H1 (cell line): ENCODE measurements at regions not wholly inside any gene's neighbourhood (a gene's known extent, or its start where the extent isn't known, plus 50 kb on each side); places are given as distances from the start of the nearest gene placed in this dataset.

Source experiments
- CTCF ChIA-PET: fragments of 300-600 bp; sonication (Branson Sonifier 250); formaldehyde crosslinking; loops from one replicate; lab custom pipeline; 2021; ENCODE audit not compliant: partially characterized antibody; lab: Charles Lee
- POLR2A ChIA-PET: fragments of 300-600 bp; sonication (Branson Sonifier 250); formaldehyde crosslinking; loops from one replicate; lab custom pipeline; 2021; ENCODE audit warnings: inconsistent platforms; ENCODE audit not compliant: partially characterized antibody; lab: Charles Lee
- DNase-seq, 2 experiments: peaks; one replicate each; pipeline versions ENCODE4 v3.0.0 to v3.0.0-alpha.2; 2010 to 2022; ENCODE audit warnings: low spot score in 2 of 2, low read depth in 1 of 2, mixed read lengths in 1 of 2
- FAIRE-seq: peaks from 2 replicates; lab custom pipeline; 2011; peaks lifted over from hg19 to GRCh38; lab: Jason Lieb, UNC
- H2AFZ ChIP-seq: 2 replicates; pipeline ENCODE4 v1.8.1; 2012; ENCODE audit warnings: low read length, inconsistent platforms
- H2AK5ac ChIP-seq: 2 replicates; pipeline ENCODE4 v1.6.1; 2013; ENCODE audit warnings: low read depth, low read length
- H2BK120ac ChIP-seq: replicated peaks from 2 replicates; pipeline ENCODE3; 2013; ENCODE audit warnings: low read depth, low read length, inconsistent platforms
- H2BK12ac ChIP-seq: 2 replicates; pipeline ENCODE4 v1.6.1; 2013; ENCODE audit warnings: low read depth, low read length
- H2BK15ac ChIP-seq: 2 replicates; pipeline ENCODE4 v1.6.1; 2013; ENCODE audit warnings: low read length
- H2BK20ac ChIP-seq: 2 replicates; pipeline ENCODE4 v1.6.1; 2013; ENCODE audit warnings: low read length
- H2BK5ac ChIP-seq: 2 replicates; pipeline ENCODE4 v1.6.1; 2013; ENCODE audit warnings: low read depth, low read length
- H3K14ac ChIP-seq: 2 replicates; pipeline ENCODE4 v1.6.1; 2013; ENCODE audit warnings: inconsistent platforms; ENCODE audit not compliant: insufficient read length
- H3K18ac ChIP-seq: 2 replicates; pipeline ENCODE4 v1.6.1; 2013; ENCODE audit warnings: low read length; ENCODE audit errors: extremely low read depth
- H3K23ac ChIP-seq: 2 replicates; pipeline ENCODE4 v1.6.1; 2013; ENCODE audit warnings: inconsistent platforms; ENCODE audit not compliant: insufficient read length
- H3K23me2 ChIP-seq: 2 replicates; pipeline ENCODE4 v1.6.1; 2013; ENCODE audit warnings: low read depth, low read length
- H3K27ac ChIP-seq: 2 replicates; pipeline ENCODE4 v1.6.1; 2011; ENCODE audit warnings: low read depth, low read length, inconsistent platforms
- H3K27me3 ChIP-seq, 4 experiments: replicated peaks in 1 of 4; 1 replicate in 1 of 4; 2 replicates in 3 of 4; pipeline versions ENCODE4 v1.6.1 to v1.8.1; 2011 to 2013; ENCODE audit warnings: low read length in 3 of 4, mild to moderate bottlenecking in 3 of 4, inconsistent platforms in 2 of 4, mixed read lengths in 2 of 4, moderate library complexity in 1 of 4; ENCODE audit not compliant: control insufficient read depth in 3 of 4, insufficient read depth in 3 of 4; ENCODE audit errors: extremely low read depth in 1 of 4
- H3K36me3 ChIP-seq, 4 experiments: 2 replicates each; pipeline versions ENCODE4 v1.6.1 to v1.8.1; 2011 to 2013; ENCODE audit warnings: mild to moderate bottlenecking in 4 of 4, low read length in 3 of 4, moderate library complexity in 2 of 4, control low read depth in 1 of 4, inconsistent platforms in 1 of 4; ENCODE audit not compliant: insufficient read depth in 4 of 4, control insufficient read depth in 2 of 4
- H3K4ac ChIP-seq: replicated peaks from 2 replicates; pipeline ENCODE3; 2013; ENCODE audit warnings: low read length, low read depth, mixed read lengths, inconsistent platforms; ENCODE audit not compliant: insufficient read length
- H3K4me1 ChIP-seq, 4 experiments: replicated peaks in 1 of 4; 1 replicate in 1 of 4; 2 replicates in 3 of 4; pipeline versions ENCODE4 v1.6.1 to v1.8.1; 2011 to 2013; ENCODE audit warnings: low read length in 3 of 4, inconsistent platforms in 2 of 4, mixed read lengths in 1 of 4; ENCODE audit not compliant: insufficient read depth in 4 of 4, control insufficient read depth in 3 of 4
- H3K4me2 ChIP-seq, 2 experiments: 2 replicates each; pipeline versions ENCODE4 v1.6.1 to v1.8.1; 2011 to 2013; ENCODE audit warnings: low read depth in 2 of 2, low read length in 2 of 2, control low read depth in 1 of 2, inconsistent platforms in 1 of 2, mild to moderate bottlenecking in 1 of 2; ENCODE audit not compliant: insufficient read depth in 1 of 2
- H3K4me3 ChIP-seq, 4 experiments: fragments of 200-600, 300-600 bp in 1 of 4; sonication (generic), shearing (Covaris generic), sonication (Bioruptor Twin) in 1 of 4; 2 replicates each; pipeline versions ENCODE4 v1.5.1 to v1.8.1; 2011 to 2016; ENCODE audit warnings: low read length in 4 of 4, low read depth in 3 of 4, control low read depth in 2 of 4, inconsistent platforms in 2 of 4, mild to moderate bottlenecking in 2 of 4, mixed read lengths in 1 of 4, moderate library complexity in 1 of 4; ENCODE audit not compliant: insufficient read depth in 2 of 4; ENCODE audit errors: extremely low read depth in 1 of 4
- H3K56ac ChIP-seq: replicated peaks from 2 replicates; pipeline ENCODE3; 2013; ENCODE audit warnings: low read depth, mild to moderate bottlenecking, mixed read lengths, low read length, inconsistent platforms; ENCODE audit not compliant: insufficient read length
- H3K79me1 ChIP-seq: 2 replicates; pipeline ENCODE4 v1.6.1; 2013; ENCODE audit warnings: low read depth, low read length, control low read depth
- H3K79me2 ChIP-seq, 2 experiments: 2 replicates each; pipeline versions ENCODE4 v1.6.1 to v1.8.1; 2012 to 2013; ENCODE audit warnings: low read length in 2 of 2, mild to moderate bottlenecking in 2 of 2, inconsistent platforms in 1 of 2; ENCODE audit not compliant: insufficient read depth in 2 of 2, control insufficient read depth in 1 of 2
- H3K9ac ChIP-seq, 4 experiments: replicated peaks in 1 of 4; 1 replicate in 1 of 4; 2 replicates in 3 of 4; pipeline versions ENCODE4 v1.6.1 to v1.8.1; 2011 to 2013; ENCODE audit warnings: low read depth in 3 of 4, low read length in 3 of 4, control low read depth in 2 of 4, mild to moderate bottlenecking in 2 of 4, moderate library complexity in 2 of 4, inconsistent platforms in 1 of 4; ENCODE audit errors: extremely low read depth in 1 of 4
- H3K9me3 ChIP-seq, 2 experiments: 2 replicates each; pipeline versions ENCODE4 v1.6.1 to v1.8.1; 2012 to 2013; ENCODE audit warnings: mild to moderate bottlenecking in 2 of 2, moderate library complexity in 2 of 2, control low read depth in 1 of 2, inconsistent platforms in 1 of 2, low read depth in 1 of 2, low read length in 1 of 2, mixed read lengths in 1 of 2; ENCODE audit not compliant: insufficient read depth in 2 of 2
- H4K20me1 ChIP-seq, 2 experiments: replicated peaks in 1 of 2; 2 replicates each; pipeline versions ENCODE3 to v1.8.1; 2011 to 2013; ENCODE audit warnings: inconsistent platforms in 2 of 2, low read length in 2 of 2, mild to moderate bottlenecking in 1 of 2; ENCODE audit not compliant: insufficient read depth in 2 of 2, control insufficient read depth in 1 of 2
- H4K5ac ChIP-seq: 2 replicates; pipeline ENCODE4 v1.6.1; 2013; ENCODE audit warnings: low read length, low read depth, mixed read lengths, inconsistent platforms; ENCODE audit not compliant: insufficient read length
- H4K8ac ChIP-seq: 2 replicates; pipeline ENCODE4 v1.8.0; 2013; ENCODE audit warnings: mild to moderate bottlenecking, moderate library complexity, low read length, inconsistent platforms; ENCODE audit not compliant: insufficient read depth; ENCODE audit errors: extremely low read depth
- H4K91ac ChIP-seq: replicated peaks from 2 replicates; pipeline ENCODE3; 2013; ENCODE audit warnings: low read length, mixed read lengths, inconsistent platforms; ENCODE audit not compliant: insufficient read length
- ATF2 ChIP-seq: IDR thresholded peaks from 2 replicates; pipeline ENCODE4 v1.6.1; 2012; ENCODE audit warnings: low read length, inconsistent platforms
- BCL11A ChIP-seq, 2 experiments: IDR thresholded peaks; one replicate each; pipeline ENCODE4 v1.6.1; 2011; ENCODE audit warnings: low read depth in 2 of 2, low read length in 2 of 2, mild to moderate bottlenecking in 2 of 2
- CHD1 ChIP-seq: IDR thresholded peaks from 2 replicates; pipeline ENCODE4 v1.6.1; 2012; ENCODE audit warnings: low read depth, low read length, improper control_type of control experiment
- EZH2 ChIP-seq: fragments of 200-600 bp; sonication (generic); IDR thresholded peaks from 2 replicates; pipeline ENCODE4 v1.7.1; 2012; ENCODE audit warnings: low read depth, mild to moderate bottlenecking, moderate library complexity, low read length, inconsistent platforms; ENCODE audit not compliant: severe bottlenecking
- KDM4A ChIP-seq: IDR thresholded peaks from one replicate; pipeline ENCODE4 v1.7.1; 2012; ENCODE audit warnings: low read depth, mild to moderate bottlenecking, moderate library complexity, low read length, inconsistent platforms; ENCODE audit not compliant: severe bottlenecking
- MAX ChIP-seq: IDR thresholded peaks from 2 replicates; pipeline ENCODE4 v1.6.1; 2012; ENCODE audit warnings: inconsistent platforms
- RAD21 ChIP-seq, 2 experiments: IDR thresholded peaks in 1 of 2; conservative IDR thresholded peaks in 1 of 2; 2 replicates each; pipeline ENCODE4 v1.6.1; 2011; ENCODE audit warnings: low read depth in 2 of 2, low read length in 2 of 2, improper control_type of control experiment in 1 of 2, inconsistent platforms in 1 of 2, mild to moderate bottlenecking in 1 of 2, moderate library complexity in 1 of 2
- TAF7 ChIP-seq: optimal IDR thresholded peaks from 2 replicates; pipeline ENCODE3; 2011; ENCODE audit warnings: low read depth, mild to moderate bottlenecking, inconsistent platforms, low read length, moderate library complexity, borderline replicate concordance
- TBP ChIP-seq: IDR thresholded peaks from 2 replicates; pipeline ENCODE4 v1.6.1; 2011; ENCODE audit warnings: low read depth, low read length, improper control_type of control experiment
- ZNF274 ChIP-seq: IDR thresholded peaks from 2 replicates; pipeline ENCODE4 v1.7.0; 2012; ENCODE audit warnings: low read length, borderline replicate concordance; ENCODE audit errors: extremely low read depth
- WGBS, 2 experiments: shearing (Covaris generic) in 1 of 2; methylation state at CpG; one replicate each; pipeline versions ENCODE4 v1.1.6 to v1.1.7; 2013 to 2015; ENCODE audit warnings: low lambda C conversion rate in 2 of 2, mixed read lengths in 2 of 2, inconsistent platforms in 1 of 2, low coverage in 1 of 2, missing lambda C conversion rate in 1 of 2; ENCODE audit not compliant: insufficient replicate concordance in 2 of 2, insufficient coverage in 1 of 2, insufficient read length in 1 of 2; ENCODE audit errors: extremely low coverage in 1 of 2, missing lambda C conversion rate in 1 of 2; 5-methylcytosine and 5-hydroxymethylcytosine counted together

- no peak overlapping the region for H2BK12ac ChIP-seq
- no peak overlapping the region for H3K23ac ChIP-seq
- no peak overlapping the region for H2BK15ac ChIP-seq
- H3K79me2 ChIP-seq = no peaks in the 10 kb centered on the region
- no peak overlapping the region for H4K8ac ChIP-seq
- no peak overlapping the region for H2AK5ac ChIP-seq
- no peak overlapping the region for H4K91ac ChIP-seq
- H3K27me3 ChIP-seq = no peaks in the 10 kb centered on the region
- H4K5ac ChIP-seq = no peak overlapping the region
- peaks cover 1 to 4% (median 3%) of the 10 kb centered on the region in 4 experiments; a peak in 2 of 7 replicates for H3K4me1 ChIP-seq
- H3K27ac ChIP-seq = no peak overlapping the region
- no peak overlapping the region for H3K4me3 ChIP-seq
- no peak overlapping the region for H3K9ac ChIP-seq
- no peak overlapping the region for H2AFZ ChIP-seq
- ChIA-PET POLR2A (no interaction called here), CTCF (interaction anchor here (0.6 to 1.8 kb wide), 5 partner anchors 17 to 1108 kb away, joined by 3 to 7 read pairs (median 5); no protein-coding TSS in a partner anchor)
- no peak overlapping the region for H2BK20ac ChIP-seq
- peak overlapping the region; percentile 92 for H2BK120ac ChIP-seq
- H3K14ac ChIP-seq = no peak overlapping the region
- DNase-seq (no peak), FAIRE-seq (no peak)
- H3K23me2 ChIP-seq = no peaks in the 10 kb centered on the region
- TF ChIP-seq TAF7 (no peak), EZH2 (no peak), CHD1 (no peak), BCL11A (IDR thresholded peaks at IDR 0.05; ENCODE audit: low read depth in 2 of 2, low read length in 2 of 2) (no peak), KDM4A (no peak), ATF2 (no peak), RAD21 (IDR thresholded peaks at IDR 0.05 in 1 of 2, conservative IDR thresholded peaks at IDR 0.05 in 1 of 2; ENCODE audit: low read depth in 2 of 2, low read length in 2 of 2) (no peak), TBP (no peak), ZNF274 (no peak), MAX (no peak)
- H3K9me3 ChIP-seq = no peaks in the 10 kb centered on the region
- no peak overlapping the region for H3K56ac ChIP-seq
- no peak overlapping the region for H3K4me2 ChIP-seq
- H3K4ac ChIP-seq = no peak overlapping the region
- H3K79me1 ChIP-seq = no peaks in the 10 kb centered on the region
- H4K20me1 ChIP-seq = no peaks in the 10 kb centered on the region
- 70% methylated on average over 2 of the region's 2 CpGs; no CpG with 5 or more reads in 1 of the 2 experiments for WGBS, 2 experiments
- no peaks in the 10 kb centered on the region for H3K36me3 ChIP-seq
- H2BK5ac ChIP-seq = no peak overlapping the region
- H3K18ac ChIP-seq = no peak overlapping the region
These were observed 63.3 kb upstream of the PTGFR start for GRCh38 chr1:78427506-78427905.
